ENCODE measurements at regions not wholly inside any gene's neighbourhood (a gene's known extent, or its start where the extent isn't known, plus 50 kb on each side); places are given as distances from the start of the nearest gene placed in this dataset.
"Not testable (repeated sequence)": the region's sequence is repeated elsewhere in the genome, so short reads cannot be mapped to it uniquely, and the experiment has no call there.

- DNase-seq, result no peak
Measured at GRCh38 chr4:18608908-18609533, 587.5 kb upstream of the LCORL start.

GRCh38 chr4:18602610-18603009, 581.1 kb upstream of the LCORL start:
- not testable (repeated sequence) for DNase-seq

GRCh38 chr4:18593297-18594002, 571.9 kb upstream of the LCORL start:
- DNase-seq, result peak; percentile 52

GRCh38 chr4:18582841-18583240, 561.3 kb upstream of the LCORL start:
- DNase-seq, result no peak

GRCh38 chr4:18578307-18578706, 556.8 kb upstream of the LCORL start:
- no peak for DNase-seq

- no peak for DNase-seq
Measured at GRCh38 chr4:18572481-18572880, 550.9 kb upstream of the LCORL start.

- no peak for DNase-seq
Measured at GRCh38 chr4:18571301-18571761, 549.8 kb upstream of the LCORL start.

GRCh38 chr4:18570370-18570769, 548.8 kb upstream of the LCORL start:
- no peak for DNase-seq

GRCh38 chr4:18568600-18568999, 547.0 kb upstream of the LCORL start:
- DNase-seq, result no peak

- DNase-seq, result no peak
Measured at GRCh38 chr4:18566970-18567799, 545.6 kb upstream of the LCORL start.

- DNase-seq, result no peak
Measured at GRCh38 chr4:18559492-18559891, 537.9 kb upstream of the LCORL start.

- DNase-seq, result no peak
Measured at GRCh38 chr4:18556402-18556801, 534.8 kb upstream of the LCORL start.

GRCh38 chr4:18540349-18540748, 518.8 kb upstream of the LCORL start:
- DNase-seq, result no peak

GRCh38 chr4:18538121-18538520, 516.6 kb upstream of the LCORL start:
- DNase-seq, result no peak

- no peak for DNase-seq
Measured at GRCh38 chr4:18536428-18536827, 514.9 kb upstream of the LCORL start.

GRCh38 chr4:18535948-18536347, 514.4 kb upstream of the LCORL start:
- DNase-seq, result no peak

- DNase-seq, result no peak
Measured at GRCh38 chr4:18533262-18533775, 511.8 kb upstream of the LCORL start.

GRCh38 chr4:18531731-18532130, 510.2 kb upstream of the LCORL start:
- no peak for DNase-seq

GRCh38 chr4:18529482-18529881, 507.9 kb upstream of the LCORL start:
- no peak for DNase-seq

GRCh38 chr4:18524667-18525066, 503.1 kb upstream of the LCORL start:
- DNase-seq, result no peak

GRCh38 chr4:18518098-18518497, 496.5 kb upstream of the LCORL start:
- no peak for DNase-seq

- no peak for DNase-seq
Measured at GRCh38 chr4:18513861-18514260, 492.3 kb upstream of the LCORL start.

GRCh38 chr4:18512718-18513117, 491.2 kb upstream of the LCORL start:
- no peak for DNase-seq

GRCh38 chr4:18511727-18512126, 490.2 kb upstream of the LCORL start:
- DNase-seq, result no peak
